HuH-7 (cell line): ENCODE measurements at regions not wholly inside any gene's neighbourhood (a gene's known extent, or its start where the extent isn't known, plus 50 kb on each side); places are given as distances from the start of the nearest gene placed in this dataset.

ENCODE experiments used
- DNase-seq: peaks from one replicate; pipeline ENCODE4 v3.0.0; 2011; ENCODE audit warnings: low spot score

DNA sequence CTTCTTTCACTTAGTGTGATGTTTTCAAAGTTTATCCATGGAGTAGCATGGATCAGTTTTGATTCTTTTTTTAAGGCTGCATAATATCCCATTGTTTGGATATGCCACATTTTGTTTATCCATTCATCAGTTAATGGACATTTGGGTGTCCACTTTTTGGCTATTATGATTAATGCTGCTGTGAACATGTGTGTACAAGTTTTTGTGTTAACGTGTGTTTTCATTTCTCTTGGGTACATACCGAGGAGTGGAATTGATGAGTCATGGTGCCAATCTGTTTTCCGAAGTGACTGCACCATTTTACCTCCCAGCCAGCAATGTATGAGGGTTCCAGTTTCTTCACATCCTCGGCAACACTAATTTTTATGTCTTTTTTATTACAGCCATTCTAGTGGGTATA, 78.4 kb upstream of the CCDC28A start:
- no peak for DNase-seq

DNA sequence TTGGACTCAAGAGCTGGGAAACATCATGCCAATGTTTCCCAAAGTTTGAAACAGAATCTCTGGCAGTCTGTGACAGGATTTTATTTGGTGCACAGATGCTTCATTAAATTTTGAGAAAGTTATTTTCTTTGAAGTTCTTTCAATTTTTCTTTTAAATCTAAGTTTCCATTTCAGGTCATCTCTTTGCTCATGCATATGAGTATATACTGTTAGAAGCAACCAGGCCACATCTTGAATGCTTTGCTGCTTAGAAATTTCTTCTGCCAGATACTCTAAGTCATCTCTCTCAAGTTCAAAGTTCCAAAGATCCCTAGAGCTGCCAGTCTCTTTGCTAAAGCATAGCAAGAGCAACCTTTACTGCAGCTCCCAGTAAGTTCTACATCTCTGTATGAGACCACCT, 59.1 kb upstream of the CCDC28A start:
- DNase-seq = no peak

DNA sequence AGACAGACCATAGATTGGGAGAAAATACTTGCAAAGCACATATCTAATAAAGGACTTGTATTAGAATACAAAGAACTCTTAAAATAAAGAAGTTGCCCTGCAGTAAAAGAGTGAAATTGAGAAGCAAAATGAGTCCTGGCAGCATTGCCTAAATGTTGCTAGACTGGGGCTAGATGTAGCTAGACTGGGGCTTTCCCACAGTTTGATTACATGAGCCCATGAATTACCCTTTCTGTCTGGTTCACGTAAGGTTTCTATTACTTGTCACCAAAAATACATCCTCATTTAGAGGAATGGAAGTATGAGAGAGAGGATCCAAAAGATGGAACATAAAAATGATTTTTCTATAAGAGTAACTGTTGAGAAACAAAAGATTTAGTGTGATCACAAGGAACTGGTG, 57.6 kb upstream of the CCDC28A start:
- DNase-seq = no peak

DNA sequence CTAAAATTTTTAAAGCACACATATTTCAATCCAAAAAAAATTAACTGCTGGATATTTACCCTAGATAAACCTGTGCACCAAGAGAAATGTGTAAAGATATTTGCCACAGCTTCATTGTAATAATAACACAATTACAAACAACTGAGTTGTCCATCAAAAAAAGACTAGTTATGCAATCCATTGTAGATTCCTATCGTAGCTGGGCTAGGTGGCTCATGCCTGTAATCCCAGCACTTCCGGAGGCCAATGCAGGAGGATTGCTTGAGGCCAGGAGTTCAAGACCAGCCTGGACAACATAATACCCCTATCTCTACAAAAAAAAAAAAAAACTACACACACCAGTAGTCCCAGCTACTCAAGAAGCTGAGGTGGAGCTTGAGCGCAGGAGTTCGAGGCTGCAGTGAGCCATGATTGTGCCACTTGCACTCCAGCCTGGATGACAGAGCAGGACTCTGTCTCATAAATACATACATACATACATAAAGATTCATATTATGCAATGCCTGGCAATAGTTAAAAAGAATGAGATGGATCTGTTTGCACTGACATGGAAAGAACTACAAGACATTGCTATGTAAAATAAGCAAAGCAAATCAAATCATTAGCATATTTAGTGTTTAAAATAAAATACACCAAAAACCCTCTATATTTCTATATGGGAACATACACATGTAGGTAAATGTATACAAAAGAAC, 56.5 kb upstream of the CCDC28A start:
- no peak for DNase-seq

DNA sequence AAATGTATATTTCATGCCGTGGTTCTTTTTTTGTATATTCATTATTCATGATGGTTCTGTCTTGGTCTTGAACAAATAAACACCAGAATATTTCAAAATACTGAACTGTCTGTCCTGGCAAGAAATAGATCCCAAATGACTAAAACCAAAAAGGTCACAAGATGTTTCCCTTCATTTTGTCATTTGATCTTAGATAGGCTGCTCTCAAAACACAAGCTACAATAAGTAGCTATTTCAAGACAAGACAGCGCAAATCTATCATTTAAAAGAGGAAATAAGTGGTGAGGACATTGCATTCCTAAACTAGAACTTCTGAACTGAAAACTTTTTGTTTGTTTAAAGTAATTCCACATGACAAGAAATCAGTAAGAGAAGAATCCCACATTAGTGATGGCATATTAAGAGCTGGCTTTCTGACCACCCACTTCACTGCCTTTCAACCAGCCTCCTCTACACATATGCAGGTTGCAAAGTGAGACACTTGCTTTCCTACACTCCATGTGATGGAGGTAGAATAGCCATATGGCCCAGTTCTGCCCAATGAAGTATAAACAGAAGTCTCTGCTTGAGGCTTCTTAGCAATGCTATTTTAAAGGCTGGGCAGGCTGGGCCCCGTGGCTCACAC, 54.4 kb upstream of the CCDC28A start:
- DNase-seq = no peak

DNA sequence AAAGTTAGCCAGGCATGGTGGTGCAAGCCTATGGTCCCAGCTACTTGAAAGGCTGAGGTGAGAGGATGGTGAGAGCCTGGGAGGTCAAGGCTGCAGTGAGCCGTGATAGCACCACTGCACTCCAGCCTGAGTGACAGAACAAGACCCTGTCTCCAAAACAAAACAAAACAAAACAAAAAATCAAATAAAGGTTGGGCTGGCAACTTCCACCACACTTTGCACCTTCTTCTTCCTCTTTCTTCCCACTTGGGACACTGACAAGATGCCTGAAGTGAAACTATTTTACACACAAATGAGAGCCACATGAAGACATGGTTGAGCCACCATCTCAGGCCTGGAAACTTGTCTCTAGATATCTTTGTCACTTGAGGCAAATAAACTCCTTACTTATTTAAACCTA, 53.8 kb upstream of the CCDC28A start:
- DNase-seq = no peak

DNA sequence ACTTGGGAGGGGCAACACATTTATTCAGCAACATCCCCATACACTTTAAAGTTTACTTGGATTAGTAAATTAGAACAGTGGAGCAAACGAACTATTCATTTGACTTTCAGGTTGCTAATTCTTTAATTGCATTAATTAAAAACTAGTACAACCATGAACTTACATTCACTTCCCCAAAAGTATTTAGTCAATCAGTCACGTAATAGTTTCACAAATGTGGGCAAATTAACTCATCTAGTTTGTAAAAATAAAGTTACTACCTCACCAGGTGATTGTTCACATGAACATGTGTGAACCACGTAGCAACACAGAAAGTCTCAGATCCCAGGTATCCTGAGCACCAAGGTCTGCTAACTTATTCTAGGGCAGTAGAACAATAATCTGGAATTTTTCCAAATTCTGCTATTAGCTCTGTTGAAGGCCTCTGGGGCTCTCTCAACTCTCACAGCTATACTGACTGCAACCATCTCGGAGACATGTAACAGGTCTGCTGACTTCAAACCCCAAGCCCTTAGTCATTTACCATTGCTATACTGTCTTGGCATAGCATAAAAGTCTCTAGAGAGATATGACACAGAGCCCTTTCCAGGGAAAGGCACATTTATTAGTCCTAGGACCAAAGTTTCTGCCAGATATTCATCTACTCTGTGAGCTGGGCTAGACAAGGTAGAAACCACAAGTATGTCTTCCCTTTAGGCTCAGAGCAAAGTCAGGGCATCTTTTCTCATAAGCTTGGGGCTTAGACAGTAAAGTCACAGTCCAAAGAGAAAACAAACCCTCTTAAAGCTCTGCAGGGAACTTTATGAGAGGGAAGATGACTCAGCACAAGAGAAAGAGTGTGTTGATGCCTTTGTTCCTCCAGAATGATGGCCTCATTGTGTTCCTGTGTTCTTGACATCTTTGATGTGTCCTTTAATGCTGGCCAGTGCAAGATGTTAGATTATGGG, 50.9 kb upstream of the CCDC28A start:
- DNase-seq = no peak
